Upper lobe of right lung (tissue), 1 donor: ENCODE measurements at regions not wholly inside any gene's neighbourhood (a gene's known extent, or its start where the extent isn't known, plus 50 kb on each side); places are given as distances from the start of the nearest gene placed in this dataset.

Experiments
- ATAC-seq: fragments of 200-7000 bp; cut with Tn5 transposase; one replicate; pipeline ENCODE4 v1.9.1; 2020; ENCODE audit warnings: mild to moderate bottlenecking, moderate library complexity
- DNase-seq: peaks from one replicate; pipeline ENCODE4 v3.0.0-alpha.2; 2020
- H3K27ac ChIP-seq: fragments of 200-600 bp; one replicate; pipeline ENCODE4 v1.8.0; 2022
- H3K27me3 ChIP-seq: fragments of 200-600 bp; one replicate; pipeline ENCODE4 v1.8.0; 2022; ENCODE audit warnings: mild to moderate bottlenecking
- H3K36me3 ChIP-seq: fragments of 200-600 bp; one replicate; pipeline ENCODE4 v1.8.0; 2022
- H3K4me1 ChIP-seq: fragments of 200-600 bp; one replicate; pipeline ENCODE4 v1.8.0; 2022
- H3K4me3 ChIP-seq: fragments of 200-600 bp; one replicate; pipeline ENCODE4 v1.8.0; 2022; ENCODE audit warnings: mild to moderate bottlenecking
- H3K9me3 ChIP-seq: fragments of 200-600 bp; one replicate; pipeline ENCODE4 v1.8.0; 2022
- CTCF ChIP-seq: fragments of 200-600 bp; IDR thresholded peaks from one replicate; pipeline ENCODE4 v1.8.0; 2022; ENCODE audit warnings: antibody characterized with exemption
- intact Hi-C: fragments of 100-400 bp; cut with DNase I; formaldehyde crosslinking; loops from one replicate; pipeline ENCODE4 v1.11.0; 2022
- donor health status: DM: no; HTN: yes; CAD: no; lungs with severe emphysema.

DNA sequence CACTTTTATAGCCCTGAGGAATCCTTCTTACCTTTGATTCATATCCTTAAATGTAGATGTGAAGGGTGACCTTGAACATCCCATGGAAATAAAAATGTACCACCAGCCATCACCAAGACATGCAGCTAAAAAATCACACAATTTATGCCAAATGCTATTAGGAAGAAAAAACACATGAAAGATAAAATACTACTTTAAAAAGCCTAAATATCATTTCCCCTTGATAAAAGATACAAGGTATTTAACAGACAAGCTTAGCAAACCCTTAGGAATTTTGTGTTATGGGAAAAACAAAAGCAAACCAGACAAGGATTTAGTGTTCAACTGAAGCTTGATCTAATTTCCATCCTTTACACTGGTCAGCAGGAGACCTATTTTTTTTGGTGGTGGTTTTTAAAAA lies 255.0 kb downstream of the ICOS start:
- Histone ChIP-seq H3K4me3 (no peak overlapping the region), H3K9me3 (no peaks in the 10 kb centered on the region), H3K27ac (no peak overlapping the region), H3K36me3 (no peaks in the 10 kb centered on the region), H3K4me1 (no peaks in the 10 kb centered on the region), H3K27me3 (no peaks in the 10 kb centered on the region)
- no peak for TF ChIP-seq CTCF
- intact Hi-C loops, result no loop called here
- DNase-seq (no peak), ATAC-seq (no peak)

- Histone ChIP-seq H3K4me1 (no peaks in the 10 kb centered on the region), H3K27me3 (no peaks in the 10 kb centered on the region), H3K4me3 (no peak overlapping the region), H3K27ac (no peak overlapping the region), H3K9me3 (no peaks in the 10 kb centered on the region), H3K36me3 (no peaks in the 10 kb centered on the region)
- DNase-seq (no peak), ATAC-seq (no peak)
- no peak for TF ChIP-seq CTCF
- intact Hi-C loops, result no loop called here
These were observed 258.9 kb downstream of the ICOS start for GRCh38 chr2:204195498-204195897.

DNA sequence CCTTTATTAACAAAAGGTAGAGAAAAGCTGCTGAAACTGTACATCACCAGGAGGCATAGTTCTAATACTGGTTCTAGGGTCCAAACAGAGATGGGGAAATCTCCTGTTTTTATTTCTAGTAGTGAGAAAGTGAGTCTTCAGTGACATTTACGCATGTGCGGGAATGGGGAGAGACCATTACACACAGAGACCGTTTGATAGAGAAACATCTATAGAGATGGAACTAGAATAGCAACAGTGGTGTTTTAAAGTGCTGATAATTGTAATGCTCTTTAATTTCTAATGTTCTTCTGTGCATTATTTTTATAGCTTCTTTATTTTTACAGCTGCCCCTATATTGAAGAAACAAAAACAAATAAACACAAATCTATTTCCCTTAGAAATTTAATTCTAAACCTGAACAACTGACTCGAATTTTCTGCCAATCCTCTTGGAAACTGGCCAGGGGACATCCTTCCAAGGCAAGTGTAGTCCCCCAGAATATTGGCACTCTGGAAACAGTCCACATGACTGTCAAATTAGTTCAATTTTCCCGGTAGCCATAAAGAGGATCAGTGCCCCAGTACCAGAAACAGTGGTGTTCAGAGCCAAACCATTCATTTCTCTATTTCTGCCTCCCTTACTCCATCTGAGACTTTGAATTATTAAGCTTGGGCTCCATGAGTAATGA lies 260.9 kb downstream of the ICOS start:
- Histone ChIP-seq H3K4me3 (no peak overlapping the region), H3K9me3 (no peaks in the 10 kb centered on the region), H3K27ac (no peak overlapping the region), H3K27me3 (no peaks in the 10 kb centered on the region), H3K4me1 (no peaks in the 10 kb centered on the region), H3K36me3 (no peaks in the 10 kb centered on the region)
- intact Hi-C loops, result no loop called here
- ATAC-seq (no peak), DNase-seq (no peak)
- no peak for TF ChIP-seq CTCF

DNA sequence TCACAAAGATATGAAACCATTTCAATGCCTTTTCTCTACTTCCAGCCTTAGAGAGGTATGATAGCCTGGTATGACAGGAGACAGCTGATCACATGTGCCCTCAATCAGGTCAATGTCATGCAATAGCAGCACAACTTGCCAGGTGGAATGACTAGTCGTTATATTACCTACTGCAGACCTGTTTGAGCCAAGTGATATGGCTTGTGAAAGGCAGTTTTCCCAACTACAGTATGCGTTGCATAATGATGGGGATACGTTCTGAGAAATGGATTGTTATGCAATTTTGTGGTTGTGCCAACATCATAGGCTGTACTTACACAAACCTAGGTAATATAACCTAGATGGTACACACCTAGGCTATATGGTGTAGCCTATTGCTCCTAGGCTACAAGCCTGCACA lies 262.8 kb downstream of the ICOS start:
- DNase-seq (no peak), ATAC-seq (no peak)
- Histone ChIP-seq H3K27ac (no peak overlapping the region), H3K36me3 (no peaks in the 10 kb centered on the region), H3K9me3 (no peaks in the 10 kb centered on the region), H3K4me3 (no peak overlapping the region), H3K27me3 (no peaks in the 10 kb centered on the region), H3K4me1 (no peaks in the 10 kb centered on the region)
- TF ChIP-seq CTCF, result no peak
- intact Hi-C loops, result no loop called here

- no peak for DNase-seq
- TF ChIP-seq CTCF, result no peak
- H3K27me3 ChIP-seq, result no peaks in the 10 kb centered on the region
- H3K27ac ChIP-seq, result no peak overlapping the region
- H3K9me3 ChIP-seq, result no peaks in the 10 kb centered on the region
- no peaks in the 10 kb centered on the region for H3K4me1 ChIP-seq
- intact Hi-C loops, result no loop called here
- no peaks in the 10 kb centered on the region for H3K36me3 ChIP-seq
- ATAC-seq, result no peak
- H3K4me3 ChIP-seq, result no peak overlapping the region
These were observed 264.9 kb downstream of the ICOS start for GRCh38 chr2:204201507-204201906.

DNA sequence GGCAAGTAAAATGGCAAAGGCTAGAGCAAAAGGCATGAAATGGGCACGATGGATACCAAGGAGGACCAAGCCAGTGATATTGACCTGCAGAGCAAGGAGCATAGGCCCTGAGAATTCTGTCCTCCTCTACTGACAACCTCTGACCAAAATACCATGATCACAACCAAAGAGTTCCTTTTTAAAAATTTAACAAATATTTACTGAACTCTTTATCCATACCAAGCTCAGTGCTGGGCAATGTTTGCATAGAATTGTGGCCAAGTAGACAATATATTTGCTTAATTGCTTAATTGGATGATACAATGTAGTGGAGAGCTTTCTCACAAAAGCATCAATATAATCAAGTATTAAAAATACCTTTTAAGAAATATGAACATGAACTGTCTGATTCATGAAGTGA lies 265.7 kb downstream of the ICOS start:
- no peaks in the 10 kb centered on the region for H3K4me1 ChIP-seq
- H3K27me3 ChIP-seq, result no peaks in the 10 kb centered on the region
- TF ChIP-seq CTCF, result no peak
- ATAC-seq (no peak), DNase-seq (no peak)
- no peak overlapping the region for H3K27ac ChIP-seq
- H3K9me3 ChIP-seq, result no peaks in the 10 kb centered on the region
- H3K4me3 ChIP-seq, result no peak overlapping the region
- no peaks in the 10 kb centered on the region for H3K36me3 ChIP-seq
- intact Hi-C loops, result no loop called here
